ENCODE measurements at regions not wholly inside any gene's neighbourhood (a gene's known extent, or its start where the extent isn't known, plus 50 kb on each side); places are given as distances from the start of the nearest gene placed in this dataset.

GRCh38 chr15:69652751-69653305 lies 200.2 kb downstream of the RPLP1 start:
- Histone ChIP-seq H3K4me3 (ENCODE audit: low read depth, low read length) (no peak overlapping the region), H3K27ac (ENCODE audit: low read depth) (no peak overlapping the region), H3K4me1 (ENCODE audit: insufficient read depth) (no peaks in the 10 kb centered on the region), H3K36me3 (ENCODE audit: insufficient read depth) (no peaks in the 10 kb centered on the region)
- WGBS = 76% methylated on average over 5 of the region's 5 CpGs
- no peak for DNase-seq (ENCODE audit: extremely low spot score)

- H3K36me3 ChIP-seq (ENCODE audit: insufficient read depth) = no peaks in the 10 kb centered on the region
- no peak overlapping the region for H3K27ac ChIP-seq (ENCODE audit: low read depth)
- no peak for DNase-seq (ENCODE audit: extremely low spot score)
- WGBS = 75% methylated on average over 1 of the region's 1 CpG
- no peaks in the 10 kb centered on the region for H3K4me1 ChIP-seq (ENCODE audit: insufficient read depth)
- no peak overlapping the region for H3K4me3 ChIP-seq (ENCODE audit: low read depth, low read length)
Observed at GRCh38 chr15:69653306-69653705, 200.7 kb downstream of the RPLP1 start.

GRCh38 chr15:69653846-69654245 lies 201.2 kb downstream of the RPLP1 start:
- 86% methylated on average over 2 of the region's 2 CpGs for WGBS
- Histone ChIP-seq H3K36me3 (ENCODE audit: insufficient read depth) (no peaks in the 10 kb centered on the region), H3K4me1 (ENCODE audit: insufficient read depth) (no peaks in the 10 kb centered on the region), H3K4me3 (ENCODE audit: low read depth, low read length) (no peak overlapping the region), H3K27ac (ENCODE audit: low read depth) (no peak overlapping the region)
- no peak for DNase-seq (ENCODE audit: extremely low spot score)

GRCh38 chr15:69656271-69657030 lies 203.8 kb downstream of the RPLP1 start:
- no peak for DNase-seq (ENCODE audit: extremely low spot score)
- Histone ChIP-seq H3K4me1 (ENCODE audit: insufficient read depth) (no peaks in the 10 kb centered on the region), H3K27ac (ENCODE audit: low read depth) (no peak overlapping the region), H3K4me3 (ENCODE audit: low read depth, low read length) (no peak overlapping the region), H3K36me3 (ENCODE audit: insufficient read depth) (no peaks in the 10 kb centered on the region)
- WGBS = 96% methylated on average over 10 of the region's 10 CpGs

- Histone ChIP-seq H3K36me3 (ENCODE audit: insufficient read depth) (no peaks in the 10 kb centered on the region), H3K4me3 (ENCODE audit: low read depth, low read length) (no peak overlapping the region), H3K27ac (ENCODE audit: low read depth) (no peak overlapping the region), H3K4me1 (ENCODE audit: insufficient read depth) (no peaks in the 10 kb centered on the region)
- WGBS = 90% methylated on average over 6 of the region's 6 CpGs
- DNase-seq (ENCODE audit: extremely low spot score) = no peak
Observed at GRCh38 chr15:69657626-69658025, 205.0 kb downstream of the RPLP1 start.

- no peaks in the 10 kb centered on the region for H3K36me3 ChIP-seq (ENCODE audit: insufficient read depth)
- H3K27ac ChIP-seq (ENCODE audit: low read depth) = no peak overlapping the region
- 91% methylated on average over 8 of the region's 8 CpGs for WGBS
Observed at GRCh38 chr15:69658411-69658945, 205.9 kb downstream of the RPLP1 start.

GRCh38 chr15:69659454-69660050 lies 206.9 kb downstream of the RPLP1 start:
- Histone ChIP-seq H3K4me3 (ENCODE audit: low read depth, low read length) (no peak overlapping the region), H3K36me3 (ENCODE audit: insufficient read depth) (no peaks in the 10 kb centered on the region), H3K4me1 (ENCODE audit: insufficient read depth) (no peaks in the 10 kb centered on the region), H3K27ac (ENCODE audit: low read depth) (no peak overlapping the region)
- DNase-seq (ENCODE audit: extremely low spot score) = no peak
- WGBS = 93% methylated on average over 5 of the region's 5 CpGs

More at GRCh38 chr15:69658411-69658945, 205.9 kb downstream of the RPLP1 start:
- Histone ChIP-seq H3K4me1 (ENCODE audit: insufficient read depth) (no peaks in the 10 kb centered on the region), H3K4me3 (ENCODE audit: low read depth, low read length) (no peak overlapping the region)
- no peak for DNase-seq (ENCODE audit: extremely low spot score)

GRCh38 chr15:69660114-69660513 lies 207.5 kb downstream of the RPLP1 start:
- no peak for DNase-seq (ENCODE audit: extremely low spot score)
- WGBS = 92% methylated on average over 2 of the region's 2 CpGs
- no peaks in the 10 kb centered on the region for H3K4me1 ChIP-seq (ENCODE audit: insufficient read depth)
- no peak overlapping the region for H3K27ac ChIP-seq (ENCODE audit: low read depth)
- H3K36me3 ChIP-seq (ENCODE audit: insufficient read depth) = no peaks in the 10 kb centered on the region
- H3K4me3 ChIP-seq (ENCODE audit: low read depth, low read length) = no peak overlapping the region

GRCh38 chr15:69660658-69661405 lies 208.2 kb downstream of the RPLP1 start:
- no peak for DNase-seq (ENCODE audit: extremely low spot score)
- H3K4me1 ChIP-seq (ENCODE audit: insufficient read depth) = no peaks in the 10 kb centered on the region
- WGBS = 68% methylated on average over 7 of the region's 7 CpGs
- H3K27ac ChIP-seq (ENCODE audit: low read depth) = no peak overlapping the region
- H3K36me3 ChIP-seq (ENCODE audit: insufficient read depth) = no peaks in the 10 kb centered on the region
- H3K4me3 ChIP-seq (ENCODE audit: low read depth, low read length) = no peak overlapping the region

- Histone ChIP-seq H3K27ac (ENCODE audit: low read depth) (no peak overlapping the region), H3K4me1 (ENCODE audit: insufficient read depth) (no peaks in the 10 kb centered on the region), H3K4me3 (ENCODE audit: low read depth, low read length) (no peak overlapping the region), H3K36me3 (ENCODE audit: insufficient read depth) (no peaks in the 10 kb centered on the region)
- WGBS = 84% methylated on average over 6 of the region's 6 CpGs
- DNase-seq (ENCODE audit: extremely low spot score) = no peak
Observed at GRCh38 chr15:69661446-69661845, 208.8 kb downstream of the RPLP1 start.

- Histone ChIP-seq H3K4me3 (ENCODE audit: low read depth, low read length) (no peak overlapping the region), H3K36me3 (ENCODE audit: insufficient read depth) (no peaks in the 10 kb centered on the region), H3K27ac (ENCODE audit: low read depth) (no peak overlapping the region), H3K4me1 (ENCODE audit: insufficient read depth) (no peaks in the 10 kb centered on the region)
- no peak for DNase-seq (ENCODE audit: extremely low spot score)
- WGBS = 76% methylated on average over 9 of the region's 9 CpGs
Observed at GRCh38 chr15:69661871-69662644, 209.4 kb downstream of the RPLP1 start.

GRCh38 chr15:69662645-69663000 lies 210.0 kb downstream of the RPLP1 start:
- 80% methylated on average over 4 of the region's 4 CpGs for WGBS
- no peaks in the 10 kb centered on the region for H3K4me1 ChIP-seq (ENCODE audit: insufficient read depth)
- no peak for DNase-seq (ENCODE audit: extremely low spot score)
- no peak overlapping the region for H3K27ac ChIP-seq (ENCODE audit: low read depth)
- H3K36me3 ChIP-seq (ENCODE audit: insufficient read depth) = no peaks in the 10 kb centered on the region
- no peak overlapping the region for H3K4me3 ChIP-seq (ENCODE audit: low read depth, low read length)

GRCh38 chr15:69663441-69663840 lies 210.8 kb downstream of the RPLP1 start:
- no peaks in the 10 kb centered on the region for H3K4me1 ChIP-seq (ENCODE audit: insufficient read depth)
- DNase-seq (ENCODE audit: extremely low spot score) = no peak
- H3K27ac ChIP-seq (ENCODE audit: low read depth) = no peak overlapping the region
- no peak overlapping the region for H3K4me3 ChIP-seq (ENCODE audit: low read depth, low read length)
- no peaks in the 10 kb centered on the region for H3K36me3 ChIP-seq (ENCODE audit: insufficient read depth)

Data from urinary bladder (tissue), 3 donors.